Skeletal muscle tissue (tissue), 3 donors: ENCODE measurements at regions not wholly inside any gene's neighbourhood (a gene's known extent, or its start where the extent isn't known, plus 50 kb on each side); places are given as distances from the start of the nearest gene placed in this dataset.

Source experiments
- H3K27ac ChIP-seq: one replicate; pipeline ENCODE4 v1.7.0; 2013; ENCODE audit warnings: mild to moderate bottlenecking, low read depth, low read length, inconsistent platforms
- H3K27me3 ChIP-seq, 3 donors: one replicate each; pipeline ENCODE4 v1.7.0; 2013; ENCODE audit warnings: low read length in 3 of 3; ENCODE audit not compliant: control insufficient read depth in 3 of 3, insufficient read depth in 3 of 3
- H3K36me3 ChIP-seq, 3 donors: one replicate each; pipeline ENCODE4 v1.7.0; 2013; ENCODE audit warnings: low read length in 3 of 3; ENCODE audit not compliant: control insufficient read depth in 3 of 3, insufficient read depth in 3 of 3
- H3K4me1 ChIP-seq, 3 donors: one replicate each; pipeline ENCODE4 v1.7.0; 2013; ENCODE audit warnings: low read length in 3 of 3, mild to moderate bottlenecking in 3 of 3; ENCODE audit not compliant: control insufficient read depth in 3 of 3, insufficient read depth in 3 of 3
- H3K4me3 ChIP-seq, 3 donors: one replicate each; pipeline ENCODE4 v1.7.0; 2013; ENCODE audit warnings: low read length in 3 of 3
- H3K9ac ChIP-seq, 3 donors: one replicate each; pipeline ENCODE4 v1.7.0; 2013; ENCODE audit warnings: low read length in 3 of 3, mild to moderate bottlenecking in 3 of 3, moderate library complexity in 2 of 3, low read depth in 1 of 3
- H3K9me3 ChIP-seq, 3 donors: one replicate each; pipeline ENCODE4 v1.7.0; 2013; ENCODE audit warnings: low read length in 3 of 3; ENCODE audit not compliant: control insufficient read depth in 3 of 3
- donor health status: Osteomylitis.

DNA sequence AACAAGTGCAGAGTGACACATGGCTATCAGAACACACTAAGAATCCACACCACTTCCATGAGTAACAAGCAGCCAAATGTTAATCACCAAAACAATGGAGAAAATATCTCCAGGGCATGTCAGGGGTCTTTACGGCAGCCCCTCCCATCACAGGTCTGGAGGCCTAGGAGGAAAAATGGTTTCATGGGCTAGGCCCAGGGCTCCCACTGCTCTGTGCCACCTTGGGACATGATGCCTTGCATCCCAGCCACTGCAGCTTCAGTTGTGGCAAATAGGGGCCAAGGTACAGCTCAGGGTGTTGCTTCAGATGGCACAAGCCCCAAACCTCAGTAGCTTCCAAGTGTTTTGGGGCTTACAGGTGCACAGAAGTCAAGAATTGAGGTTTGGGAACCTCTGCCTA lies 66.6 kb downstream of the NEURL3 start:
- Histone ChIP-seq H3K36me3 (no peaks in the 10 kb centered on the region), H3K9ac (no peak overlapping the region), H3K4me3 (no peak overlapping the region), H3K27ac (no peak overlapping the region), H3K27me3 (no peaks in the 10 kb centered on the region), H3K9me3 (no peaks in the 10 kb centered on the region), H3K4me1 (no peaks in the 10 kb centered on the region)

DNA sequence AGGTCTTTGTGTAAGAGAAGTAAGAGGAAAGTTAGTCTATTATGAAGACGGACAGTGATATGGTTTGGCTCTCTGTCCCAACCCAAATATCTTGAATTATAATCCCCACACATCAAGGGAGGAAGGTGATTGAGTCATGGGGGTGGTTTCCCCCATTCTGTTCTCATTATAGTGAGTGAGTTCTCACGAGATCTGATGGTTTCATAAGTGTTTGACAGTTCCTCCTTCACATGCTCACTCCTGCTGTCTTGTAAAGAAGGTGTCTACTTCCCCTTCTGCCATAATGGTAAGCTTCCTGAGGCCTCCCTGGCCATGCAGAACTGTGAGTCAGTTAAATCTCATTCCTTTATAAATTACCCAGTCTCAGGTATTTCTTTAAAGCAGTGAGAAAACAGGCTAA lies 67.6 kb downstream of the NEURL3 start:
- Histone ChIP-seq H3K4me3 (no peak overlapping the region), H3K9ac (no peak overlapping the region), H3K9me3 (no peaks in the 10 kb centered on the region), H3K27me3 (no peaks in the 10 kb centered on the region), H3K27ac (no peak overlapping the region), H3K36me3 (no peaks in the 10 kb centered on the region), H3K4me1 (peaks cover 0 to 2% (median 0%) of the 10 kb centered on the region in 3 donors)

DNA sequence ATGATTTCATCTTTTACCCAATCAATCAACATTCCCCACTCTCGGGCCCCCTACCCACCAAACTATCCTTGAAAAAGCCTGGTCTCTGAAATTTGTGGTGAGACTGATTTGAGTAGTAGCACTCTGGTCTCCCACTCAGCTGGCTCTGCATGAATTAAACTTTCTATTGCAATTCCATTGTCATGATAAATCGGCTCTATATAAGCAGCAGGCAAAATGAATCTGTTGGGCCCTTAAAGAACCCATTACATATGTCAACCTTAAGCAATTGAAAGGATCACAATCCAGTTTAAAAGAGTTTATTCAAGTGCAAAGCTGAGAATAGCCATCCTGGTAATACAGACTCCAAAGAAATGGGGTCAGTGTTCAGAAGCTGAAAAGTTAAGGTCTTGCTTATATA lies 68.2 kb downstream of the NEURL3 start:
- Histone ChIP-seq H3K4me3 (no peak overlapping the region), H3K36me3 (no peaks in the 10 kb centered on the region), H3K27ac (no peak overlapping the region), H3K27me3 (no peaks in the 10 kb centered on the region), H3K9ac (no peak overlapping the region), H3K4me1 (peaks cover 0 to 4% (median 0%) of the 10 kb centered on the region in 3 donors), H3K9me3 (no peaks in the 10 kb centered on the region)

DNA sequence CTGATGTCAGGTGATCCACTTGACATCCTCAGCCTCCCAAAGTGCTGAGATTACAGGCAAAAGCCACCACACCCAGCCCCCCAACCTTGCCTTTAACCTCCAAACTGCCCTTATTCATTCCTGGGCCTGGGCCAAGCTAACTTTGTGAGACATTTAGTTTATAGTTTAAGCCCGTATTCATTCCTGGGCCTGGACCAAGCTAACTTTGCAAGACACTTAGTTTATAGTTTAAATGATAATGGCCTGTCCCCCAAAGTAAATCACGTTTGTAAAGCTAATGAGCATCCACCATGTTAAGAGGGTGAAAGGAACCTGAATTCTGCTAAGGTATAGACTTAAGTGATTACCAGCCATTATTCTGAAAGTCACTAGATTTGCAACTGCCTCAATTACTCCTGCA lies 68.7 kb downstream of the NEURL3 start:
- no peaks in the 10 kb centered on the region for H3K36me3 ChIP-seq
- peaks cover 0 to 7% (median under 1%) of the 10 kb centered on the region in 3 donors for H3K4me1 ChIP-seq
- no peaks in the 10 kb centered on the region for H3K9me3 ChIP-seq
- no peak overlapping the region for H3K27ac ChIP-seq
- no peak overlapping the region for H3K9ac ChIP-seq
- H3K4me3 ChIP-seq: no peak overlapping the region
- H3K27me3 ChIP-seq: no peaks in the 10 kb centered on the region

DNA sequence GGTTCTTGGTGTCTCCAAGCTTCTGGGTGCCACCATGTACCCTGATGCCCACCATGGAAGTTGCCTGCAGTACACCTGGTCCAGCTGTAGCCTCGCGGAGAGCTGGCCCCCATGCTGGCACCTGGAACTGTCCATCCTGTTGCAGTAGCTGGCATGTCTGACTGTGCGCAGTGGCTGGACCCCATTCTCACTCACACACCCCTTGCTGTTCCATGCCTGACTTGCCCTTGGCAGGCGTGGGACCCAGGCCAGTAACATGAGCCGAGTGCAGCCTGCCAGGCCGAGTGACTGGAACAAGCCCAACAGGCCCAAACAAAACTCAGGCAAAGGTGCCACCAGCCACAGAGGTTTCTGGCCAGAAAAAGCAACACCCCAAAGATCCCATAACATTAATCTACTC lies 73.8 kb downstream of the NEURL3 start:
- Histone ChIP-seq H3K4me3 (peak overlapping the region in 1 of 3 donors; percentile 6), H3K9me3 (peaks cover 0 to 2% (median 0%) of the 10 kb centered on the region in 3 donors), H3K27me3 (no peaks in the 10 kb centered on the region), H3K36me3 (no peaks in the 10 kb centered on the region), H3K27ac (no peak overlapping the region), H3K9ac (peak overlapping the region in 1 of 3 donors; percentile 3), H3K4me1 (peaks cover 6 to 23% (median 7%) of the 10 kb centered on the region in 3 donors)

DNA sequence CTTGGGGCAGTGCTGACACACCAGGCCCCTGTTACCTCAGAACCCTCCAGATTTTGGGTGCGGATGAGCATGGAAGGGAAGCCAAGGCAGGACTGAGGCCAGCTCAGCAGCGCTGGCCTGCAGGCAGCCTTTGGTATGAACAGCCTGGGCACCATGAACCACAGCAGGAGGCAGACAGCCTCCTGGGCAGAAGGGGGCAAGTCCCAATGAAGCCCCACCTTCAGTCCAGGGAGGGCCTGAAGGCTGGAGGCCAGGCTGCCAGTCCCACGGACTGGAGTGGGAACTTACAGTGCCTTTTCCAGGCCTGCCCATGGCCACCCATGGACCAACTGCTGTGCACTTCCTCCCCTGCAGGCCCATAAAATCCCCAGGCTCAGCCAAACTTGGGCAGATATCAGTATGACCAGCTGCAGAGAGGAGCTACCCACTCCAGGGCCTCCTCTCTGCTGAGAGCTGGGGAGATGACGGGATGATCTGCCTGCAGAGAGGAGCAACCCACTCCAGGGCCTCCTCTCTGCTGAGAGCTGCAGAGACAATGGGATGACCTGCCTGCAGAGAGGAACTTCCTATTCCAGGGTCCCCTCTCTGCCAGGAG lies 74.7 kb downstream of the NEURL3 start:
- H3K9ac ChIP-seq: no peak overlapping the region
- H3K36me3 ChIP-seq: no peaks in the 10 kb centered on the region

DNA sequence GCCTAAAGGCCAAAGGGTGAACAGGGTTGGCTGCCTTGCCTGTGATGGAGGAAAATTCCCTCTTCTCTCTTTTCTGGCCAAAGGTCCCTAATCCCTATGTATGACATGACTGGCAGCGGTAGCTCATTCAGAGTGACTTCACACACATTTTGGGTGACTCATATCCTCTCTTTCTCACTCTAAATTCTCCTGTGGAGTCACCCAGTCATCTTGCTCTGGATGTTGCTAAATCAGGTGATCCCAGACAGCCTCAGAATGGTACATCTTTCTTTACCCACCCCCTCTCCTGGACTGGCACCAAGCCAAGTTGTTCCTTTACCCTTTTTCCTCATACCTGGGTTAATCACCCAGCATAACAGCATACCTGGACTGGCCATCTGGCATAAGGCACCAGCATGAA lies 77.2 kb downstream of the NEURL3 start:
- Histone ChIP-seq H3K9me3 (peaks cover 0 to 2% (median 0%) of the 10 kb centered on the region in 3 donors), H3K27me3 (no peaks in the 10 kb centered on the region), H3K27ac (no peak overlapping the region), H3K4me1 (peaks cover 6 to 23% (median 7%) of the 10 kb centered on the region in 3 donors), H3K9ac (no peak overlapping the region), H3K36me3 (no peaks in the 10 kb centered on the region), H3K4me3 (no peak overlapping the region)

More for the DNA sequence above, 74.7 kb downstream of the NEURL3 start:
- Histone ChIP-seq H3K9me3 (peaks cover 0 to 2% (median 0%) of the 10 kb centered on the region in 3 donors), H3K4me1 (peaks cover 6 to 23% (median 7%) of the 10 kb centered on the region in 3 donors), H3K4me3 (no peak overlapping the region), H3K27me3 (no peaks in the 10 kb centered on the region), H3K27ac (no peak overlapping the region)

DNA sequence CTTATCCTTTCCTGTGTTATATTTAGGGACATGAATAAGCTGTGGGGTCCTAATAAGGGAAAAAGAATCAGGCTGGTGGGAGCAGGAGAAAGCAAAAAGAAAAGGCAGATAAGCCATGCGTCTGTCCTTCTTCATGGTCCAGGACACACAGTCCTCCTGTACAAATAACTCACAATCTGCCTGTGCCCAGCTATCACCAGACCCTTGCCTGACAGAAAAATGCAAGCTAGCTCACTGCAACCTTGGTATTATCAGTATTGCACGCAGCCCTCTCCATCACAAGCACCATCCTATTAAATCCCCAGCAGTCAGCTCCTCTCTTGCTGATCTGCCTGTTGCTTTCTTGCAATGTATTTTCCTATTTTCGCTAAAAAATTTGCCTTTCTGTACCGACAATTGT lies 78.0 kb downstream of the NEURL3 start:
- H3K9me3 ChIP-seq: peaks cover 0 to 2% (median 0%) of the 10 kb centered on the region in 3 donors
- no peaks in the 10 kb centered on the region for H3K36me3 ChIP-seq
- no peak overlapping the region for H3K9ac ChIP-seq
- no peaks in the 10 kb centered on the region for H3K27me3 ChIP-seq
- H3K4me3 ChIP-seq: no peak overlapping the region
- no peak overlapping the region for H3K27ac ChIP-seq
- H3K4me1 ChIP-seq: peaks cover 6 to 21% (median 7%) of the 10 kb centered on the region in 3 donors

DNA sequence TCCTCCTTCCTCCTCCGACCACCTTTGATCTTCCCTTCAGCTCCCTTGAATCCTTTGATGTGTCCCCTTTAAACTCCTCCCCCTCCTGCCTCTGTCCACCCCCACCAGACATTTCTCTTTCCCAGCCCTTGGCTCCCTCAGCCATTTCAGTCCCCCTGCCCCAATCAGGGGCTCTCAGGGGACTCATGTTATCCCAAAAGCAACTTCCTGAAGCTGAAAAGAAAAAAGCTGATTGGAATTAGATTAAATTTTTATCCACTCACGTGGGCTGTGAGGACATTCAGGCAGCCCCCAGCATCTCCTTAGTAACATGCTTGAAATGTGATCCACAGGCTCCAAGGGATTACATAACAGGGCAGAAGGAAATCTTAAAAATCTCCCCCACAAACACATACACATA lies 81.3 kb downstream of the NEURL3 start:
- Histone ChIP-seq H3K4me1 (peaks cover 0 to under 1% (median 0%) of the 10 kb centered on the region in 3 donors), H3K27ac (no peak overlapping the region), H3K4me3 (no peak overlapping the region), H3K27me3 (no peaks in the 10 kb centered on the region), H3K9me3 (no peaks in the 10 kb centered on the region), H3K9ac (no peak overlapping the region), H3K36me3 (no peaks in the 10 kb centered on the region)
